Activated CD8-positive, alpha-beta T cell treated with anti-CD3 and anti-CD28 coated beads for 36 hours (primary cell): ENCODE measurements at regions not wholly inside any gene's neighbourhood (a gene's known extent, or its start where the extent isn't known, plus 50 kb on each side); places are given as distances from the start of the nearest gene placed in this dataset.

Experiments used
- ATAC-seq: fragments of 200-7000 bp; cut with Tn5 transposase; one replicate; pipeline ENCODE4 v1.10.0; 2021; ENCODE audit warnings: mild to moderate bottlenecking, moderate library complexity
- CTCF ChIA-PET: fragments of 350-600 bp; sonication (Branson Sonifier 250); formaldehyde crosslinking; loops from one replicate; lab custom pipeline; 2021; ENCODE audit warnings: antibody characterized with exemption; lab: Charles Lee
- POLR2A ChIA-PET: fragments of 350-600 bp; sonication (Branson Sonifier 250); formaldehyde crosslinking; loops from one replicate; lab custom pipeline; 2021; ENCODE audit warnings: antibody characterized with exemption; lab: Charles Lee
- DNase-seq: peaks from one replicate; pipeline ENCODE4 v3.0.0-alpha.2; 2020
- H3K27ac Mint-ChIP-seq: one replicate; pipeline ENCODE4 v1.8.0; 2021; ENCODE audit warnings: mild to moderate bottlenecking, mixed read lengths
- H3K27me3 Mint-ChIP-seq: one replicate; pipeline ENCODE4 v1.8.0; 2021; ENCODE audit warnings: mixed read lengths
- H3K36me3 Mint-ChIP-seq: one replicate; pipeline ENCODE4 v1.8.0; 2021; ENCODE audit warnings: low read depth, mixed read lengths
- H3K4me1 Mint-ChIP-seq: one replicate; pipeline ENCODE4 v1.8.0; 2021; ENCODE audit warnings: low read depth, mixed read lengths
- H3K4me3 Mint-ChIP-seq: one replicate; pipeline ENCODE4 v1.8.0; 2021; ENCODE audit warnings: mild to moderate bottlenecking, moderate library complexity, mixed read lengths
- H3K9me3 Mint-ChIP-seq: one replicate; pipeline ENCODE4 v1.8.0; 2021; ENCODE audit warnings: mixed read lengths
- intact Hi-C: fragments of 100-400 bp; cut with micrococcal nuclease; formaldehyde crosslinking; loops from one replicate; pipeline ENCODE4 v1.10.0; 2022
- TF ChIP-seq, protein P1 (sequence below): fragments of 200-600 bp; IDR thresholded peaks from one replicate; pipeline ENCODE4 v1.8.0; 2022; ENCODE audit warnings: antibody characterized with exemption, mild to moderate bottlenecking

DNA sequence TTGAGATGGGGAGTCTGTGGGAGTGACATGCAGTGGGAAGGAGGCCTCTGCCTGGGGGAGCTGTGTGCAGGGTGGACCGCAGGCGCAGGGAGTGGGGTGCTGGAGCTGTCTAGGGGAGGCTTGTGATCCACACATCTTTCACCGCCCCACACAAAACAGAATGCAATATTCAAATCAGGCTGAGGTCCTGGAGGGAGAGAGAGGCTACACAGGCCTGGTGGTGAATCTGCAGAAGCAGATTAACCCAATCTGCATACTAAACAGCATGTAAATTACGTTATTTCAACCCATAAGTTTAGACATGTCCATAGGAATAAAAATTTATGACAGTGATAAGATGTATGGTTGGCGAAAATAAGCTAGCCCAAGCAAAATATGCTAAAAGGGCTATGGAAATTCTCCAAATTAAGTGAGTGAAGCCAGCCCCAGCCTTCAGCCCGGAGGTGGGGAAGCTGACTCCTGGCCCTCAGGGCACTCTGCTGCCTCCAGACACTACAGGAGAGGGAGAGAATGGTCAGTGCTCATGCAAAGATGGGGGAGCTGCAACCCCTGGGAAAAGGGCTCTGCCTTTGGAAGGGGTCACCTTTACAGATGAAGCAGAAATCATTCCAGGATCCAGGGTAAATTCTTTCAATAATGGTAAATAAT, 156.2 kb upstream of the CTTNBP2NL start:
- Mint-ChIP-seq H3K27me3 (peaks cover 18% of the 10 kb centered on the region), H3K4me1 (no peaks in the 10 kb centered on the region), H3K27ac (no peak overlapping the region), H3K9me3 (no peaks in the 10 kb centered on the region), H3K36me3 (no peaks in the 10 kb centered on the region), H3K4me3 (no peak overlapping the region)
- ATAC-seq (no peak), DNase-seq (no peak)
- intact Hi-C loops, result no loop called here
- ChIA-PET POLR2A (interaction anchor here (0.8 kb wide), 1 partner anchor 49 kb away, joined by 3 read pairs; no protein-coding TSS in a partner anchor), CTCF (no interaction called here)
- TF ChIP-seq, protein P1, sequence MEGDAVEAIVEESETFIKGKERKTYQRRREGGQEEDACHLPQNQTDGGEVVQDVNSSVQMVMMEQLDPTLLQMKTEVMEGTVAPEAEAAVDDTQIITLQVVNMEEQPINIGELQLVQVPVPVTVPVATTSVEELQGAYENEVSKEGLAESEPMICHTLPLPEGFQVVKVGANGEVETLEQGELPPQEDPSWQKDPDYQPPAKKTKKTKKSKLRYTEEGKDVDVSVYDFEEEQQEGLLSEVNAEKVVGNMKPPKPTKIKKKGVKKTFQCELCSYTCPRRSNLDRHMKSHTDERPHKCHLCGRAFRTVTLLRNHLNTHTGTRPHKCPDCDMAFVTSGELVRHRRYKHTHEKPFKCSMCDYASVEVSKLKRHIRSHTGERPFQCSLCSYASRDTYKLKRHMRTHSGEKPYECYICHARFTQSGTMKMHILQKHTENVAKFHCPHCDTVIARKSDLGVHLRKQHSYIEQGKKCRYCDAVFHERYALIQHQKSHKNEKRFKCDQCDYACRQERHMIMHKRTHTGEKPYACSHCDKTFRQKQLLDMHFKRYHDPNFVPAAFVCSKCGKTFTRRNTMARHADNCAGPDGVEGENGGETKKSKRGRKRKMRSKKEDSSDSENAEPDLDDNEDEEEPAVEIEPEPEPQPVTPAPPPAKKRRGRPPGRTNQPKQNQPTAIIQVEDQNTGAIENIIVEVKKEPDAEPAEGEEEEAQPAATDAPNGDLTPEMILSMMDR, result no peak

DNA sequence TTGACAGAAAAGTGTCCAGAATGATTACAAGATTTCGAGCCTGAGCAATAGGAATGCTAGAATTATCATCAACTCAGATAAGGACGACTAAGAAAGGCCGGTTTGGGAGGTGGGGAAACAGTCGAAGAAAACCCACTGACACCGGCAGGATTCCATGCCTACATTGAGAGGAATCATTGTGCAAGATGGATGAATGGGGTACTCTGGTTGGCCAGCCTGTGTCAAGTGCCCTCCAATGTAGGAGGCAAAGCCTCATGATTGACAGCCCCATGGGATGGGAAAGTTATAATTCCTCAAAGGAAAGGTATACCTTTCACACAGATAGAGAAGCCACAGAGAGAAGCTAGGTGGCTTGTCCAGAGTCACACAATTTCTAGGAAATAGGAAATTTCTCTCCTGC, 153.5 kb upstream of the CTTNBP2NL start:
- TF ChIP-seq, protein P1, result no peak
- intact Hi-C loops, result no loop called here
- CTCF ChIA-PET, result no interaction called here
- no peaks in the 10 kb centered on the region for H3K36me3 Mint-ChIP-seq
- POLR2A ChIA-PET, result no interaction called here
- ATAC-seq (no peak), DNase-seq (no peak)
- H3K4me3 Mint-ChIP-seq, result no peak overlapping the region
- H3K4me1 Mint-ChIP-seq, result no peaks in the 10 kb centered on the region
- no peaks in the 10 kb centered on the region for H3K9me3 Mint-ChIP-seq
- no peak overlapping the region for H3K27ac Mint-ChIP-seq
- H3K27me3 Mint-ChIP-seq, result peaks cover 18% of the 10 kb centered on the region

DNA sequence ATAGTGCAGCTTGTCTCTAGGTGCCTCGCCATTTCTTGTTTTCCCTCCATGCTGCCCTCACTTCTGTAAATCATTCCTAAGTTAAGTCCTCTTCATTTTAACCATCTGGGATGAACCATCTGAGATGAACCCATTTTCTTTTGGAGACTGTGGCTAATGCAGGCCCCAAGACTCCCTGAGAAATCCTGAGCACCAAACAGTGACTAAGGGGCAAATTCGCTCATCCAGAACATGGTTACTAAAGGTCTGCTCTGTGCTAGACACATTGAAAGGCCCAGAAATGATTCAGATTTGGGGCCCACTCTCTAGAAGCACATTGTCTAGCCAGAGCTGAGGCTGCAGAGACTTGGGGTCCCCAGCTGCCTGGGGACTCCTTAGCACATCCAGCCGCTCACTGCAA, 151.9 kb upstream of the CTTNBP2NL start:
- DNase-seq, result no peak
- ChIA-PET CTCF (no interaction called here), POLR2A (no interaction called here)
- no peak overlapping the region for H3K4me3 Mint-ChIP-seq
- TF ChIP-seq, protein P1, result no peak
- peaks cover 12% of the 10 kb centered on the region for H3K27me3 Mint-ChIP-seq
- H3K9me3 Mint-ChIP-seq, result no peaks in the 10 kb centered on the region
- no peaks in the 10 kb centered on the region for H3K36me3 Mint-ChIP-seq
- intact Hi-C loops, result no loop called here
- no peak for ATAC-seq
- no peaks in the 10 kb centered on the region for H3K4me1 Mint-ChIP-seq
- no peak overlapping the region for H3K27ac Mint-ChIP-seq

DNA sequence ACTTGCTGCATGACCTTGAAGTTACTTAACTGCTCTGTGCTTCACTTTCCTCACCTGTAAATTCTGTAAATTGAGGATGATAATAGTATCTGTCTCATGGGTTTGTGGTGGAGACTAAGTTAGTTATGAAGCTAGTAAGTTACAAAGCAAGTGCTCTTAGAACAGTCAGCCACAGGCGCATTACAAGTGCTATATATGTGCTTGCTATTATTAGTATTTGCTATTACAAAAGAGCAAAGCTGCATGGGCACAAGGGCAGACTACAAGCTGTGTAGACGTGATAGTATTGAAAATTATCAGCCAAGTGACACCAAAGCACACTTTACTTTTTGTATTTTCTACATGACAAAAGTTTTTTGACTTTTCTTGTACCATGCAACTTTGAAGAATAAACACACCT, 150.9 kb upstream of the CTTNBP2NL start:
- no peak overlapping the region for H3K4me3 Mint-ChIP-seq
- DNase-seq (no peak), ATAC-seq (no peak)
- peaks cover 7% of the 10 kb centered on the region for H3K27me3 Mint-ChIP-seq
- ChIA-PET CTCF (no interaction called here), POLR2A (no interaction called here)
- H3K9me3 Mint-ChIP-seq, result no peaks in the 10 kb centered on the region
- intact Hi-C loops, result no loop called here
- H3K27ac Mint-ChIP-seq, result no peak overlapping the region
- no peaks in the 10 kb centered on the region for H3K4me1 Mint-ChIP-seq
- H3K36me3 Mint-ChIP-seq, result no peaks in the 10 kb centered on the region
- TF ChIP-seq, protein P1, result no peak

DNA sequence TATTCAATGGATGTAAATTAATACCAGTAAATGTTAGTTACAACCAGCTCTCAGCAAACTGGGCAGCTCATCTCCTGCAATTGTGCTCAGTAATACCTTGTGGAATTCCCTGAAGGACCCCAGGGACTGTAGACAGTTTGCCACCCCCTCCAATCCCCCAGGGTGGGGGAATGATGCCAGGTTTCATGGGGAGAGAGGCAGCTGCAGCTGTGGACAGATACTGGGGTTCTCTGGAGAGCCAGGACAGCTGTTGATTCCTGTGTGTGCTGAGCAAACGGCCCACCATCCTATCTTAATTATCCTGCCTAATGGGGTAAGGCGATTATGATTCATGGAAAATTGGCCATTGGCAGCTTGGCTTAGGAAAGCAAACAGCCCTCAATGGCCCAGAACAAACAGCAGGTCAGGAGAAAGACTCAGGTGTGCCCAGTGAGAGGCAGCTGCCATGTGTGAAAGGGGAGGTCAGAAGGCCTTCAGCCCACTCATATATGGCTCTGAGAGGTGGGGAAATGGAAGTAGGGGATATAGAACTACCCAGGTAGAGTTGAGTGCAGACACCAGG, 148.9 kb upstream of the CTTNBP2NL start:
- no peak for DNase-seq

More for the DNA sequence above, 148.9 kb upstream of the CTTNBP2NL start:
- Mint-ChIP-seq H3K4me1 (no peaks in the 10 kb centered on the region), H3K36me3 (no peaks in the 10 kb centered on the region), H3K27me3 (peaks cover 4% of the 10 kb centered on the region), H3K4me3 (no peak overlapping the region), H3K27ac (no peak overlapping the region), H3K9me3 (no peaks in the 10 kb centered on the region)
- TF ChIP-seq, protein P1, result no peak
- intact Hi-C loops, result no loop called here
- ChIA-PET CTCF (no interaction called here), POLR2A (no interaction called here)
- ATAC-seq, result no peak
